ENCODE measurements at regions not wholly inside any gene's neighbourhood (a gene's known extent, or its start where the extent isn't known, plus 50 kb on each side); places are given as distances from the start of the nearest gene placed in this dataset.

GRCh38 chr10:85444868-85445267, 921.7 kb downstream of the GRID1 start:
- Histone ChIP-seq H3K4me3 (no peak overlapping the region), H2AFZ (no peak overlapping the region), H4K20me1 (replicated peaks; ENCODE audit: insufficient read depth) (no peaks in the 10 kb centered on the region), H3K36me3 (ENCODE audit: insufficient read depth) (no peaks in the 10 kb centered on the region), H3K4me2 (no peak overlapping the region), H3K79me2 (replicated peaks; ENCODE audit: insufficient read depth) (no peaks in the 10 kb centered on the region), H3K27ac (ENCODE audit: low read depth) (no peak overlapping the region), H3K9me2 (ENCODE audit: insufficient read depth) (no peaks in the 10 kb centered on the region), H3K4me1 (ENCODE audit: insufficient read depth) (no peaks in the 10 kb centered on the region), H3K27me3 (ENCODE audit: insufficient read depth) (no peaks in the 10 kb centered on the region), H3F3A (replicated peaks; ENCODE audit: low read depth) (no peaks in the 10 kb centered on the region)
- ATAC-seq (no peak), DNase-seq (ENCODE audit: low spot score) (no peak)
- H3K9me3 Mint-ChIP-seq = peaks cover 91% of the 10 kb centered on the region
- no peak for TF ChIP-seq EZH2phosphoT487 (IDR thresholded peaks at IDR 0.05; ENCODE audit: unreplicated experiment)
- no peak for TF ChIP-seq REST (IDR thresholded peaks at IDR 0.05; ENCODE audit: unreplicated experiment)
- no peak for TF ChIP-seq NANOG (IDR thresholded peaks at IDR 0.05; ENCODE audit: borderline replicate concordance)
- H3K27ac Mint-ChIP-seq = no peak overlapping the region
- H3K4me3 Mint-ChIP-seq = no peak overlapping the region
- peaks cover 7% of the 10 kb centered on the region for H3K36me3 Mint-ChIP-seq (ENCODE audit: low read depth)
- H3K4me1 Mint-ChIP-seq = peaks cover 2% of the 10 kb centered on the region; the same call in 1 of the 3 replicates
- H3K27me3 Mint-ChIP-seq (ENCODE audit: insufficient read depth, low read depth, poor library complexity) = peaks cover 6% of the 10 kb centered on the region

GRCh38 chr10:85445702-85446101, 920.9 kb downstream of the GRID1 start:
- Histone ChIP-seq H3K79me2 (replicated peaks; ENCODE audit: insufficient read depth) (no peaks in the 10 kb centered on the region), H3K36me3 (ENCODE audit: insufficient read depth) (no peaks in the 10 kb centered on the region), H3K9me2 (ENCODE audit: insufficient read depth) (no peaks in the 10 kb centered on the region), H3K4me2 (no peak overlapping the region), H3K27ac (ENCODE audit: low read depth) (no peak overlapping the region), H2AFZ (no peak overlapping the region), H3K27me3 (ENCODE audit: insufficient read depth) (no peaks in the 10 kb centered on the region), H3K4me1 (ENCODE audit: insufficient read depth) (no peaks in the 10 kb centered on the region), H4K20me1 (replicated peaks; ENCODE audit: insufficient read depth) (no peaks in the 10 kb centered on the region), H3K4me3 (no peak overlapping the region), H3F3A (replicated peaks; ENCODE audit: low read depth) (no peaks in the 10 kb centered on the region)
- Mint-ChIP-seq H3K36me3 (ENCODE audit: low read depth) (peaks cover 5% of the 10 kb centered on the region; the same call in 2 of the 3 replicates), H3K9me3 (peaks cover 90% of the 10 kb centered on the region), H3K27ac (no peak overlapping the region), H3K4me1 (peaks cover 2% of the 10 kb centered on the region; the same call in 1 of the 3 replicates), H3K4me3 (no peak overlapping the region), H3K27me3 (ENCODE audit: insufficient read depth, low read depth, poor library complexity) (peaks cover 6% of the 10 kb centered on the region)
- no peak for ATAC-seq
- TF ChIP-seq POLR2AphosphoS5 (IDR thresholded peaks at IDR 0.05; ENCODE audit: low read depth) = no peak
- TF ChIP-seq NANOG (IDR thresholded peaks at IDR 0.05; ENCODE audit: borderline replicate concordance) = no peak
- TF ChIP-seq EZH2phosphoT487 (IDR thresholded peaks at IDR 0.05; ENCODE audit: unreplicated experiment) = no peak
- no peak for DNase-seq (ENCODE audit: low spot score)

- no peak overlapping the region for H3K27ac ChIP-seq (ENCODE audit: low read depth)
- H2AFZ ChIP-seq = no peak overlapping the region
- no peak overlapping the region for H3K4me2 ChIP-seq
- H3K4me1 ChIP-seq (ENCODE audit: insufficient read depth) = no peaks in the 10 kb centered on the region
- no peaks in the 10 kb centered on the region for H3K9me2 ChIP-seq (ENCODE audit: insufficient read depth)
- ATAC-seq (no peak), DNase-seq (ENCODE audit: low spot score) (no peak)
- H3K4me3 ChIP-seq = no peak overlapping the region
- no peaks in the 10 kb centered on the region for H3K79me2 ChIP-seq (replicated peaks; ENCODE audit: insufficient read depth)
- Mint-ChIP-seq H3K4me3 (no peak overlapping the region), H3K4me1 (peaks cover 2% of the 10 kb centered on the region; the same call in 1 of the 3 replicates), H3K36me3 (ENCODE audit: low read depth) (peaks cover 5% of the 10 kb centered on the region; the same call in 2 of the 3 replicates), H3K27me3 (ENCODE audit: insufficient read depth, low read depth, poor library complexity) (peaks cover 2% of the 10 kb centered on the region), H3K9me3 (peaks cover 88% of the 10 kb centered on the region), H3K27ac (no peak overlapping the region)
- H3F3A ChIP-seq (replicated peaks; ENCODE audit: low read depth) = no peaks in the 10 kb centered on the region
- no peaks in the 10 kb centered on the region for H3K27me3 ChIP-seq (ENCODE audit: insufficient read depth)
- H4K20me1 ChIP-seq (replicated peaks; ENCODE audit: insufficient read depth) = no peaks in the 10 kb centered on the region
- H3K36me3 ChIP-seq (ENCODE audit: insufficient read depth) = no peaks in the 10 kb centered on the region
- TF ChIP-seq POLR2AphosphoS5 (IDR thresholded peaks at IDR 0.05; ENCODE audit: low read depth) = no peak
- TF ChIP-seq EZH2phosphoT487 (IDR thresholded peaks at IDR 0.05; ENCODE audit: unreplicated experiment) = no peak
- no peak for TF ChIP-seq ZNF114 (CRISPR knock-in tag; IDR thresholded peaks at IDR 0.05)
- no peak for TF ChIP-seq JUNB (IDR thresholded peaks at IDR 0.05; ENCODE audit: unreplicated experiment)
- no peak for TF ChIP-seq REST (IDR thresholded peaks at IDR 0.05; ENCODE audit: unreplicated experiment)
Observed at GRCh38 chr10:85446827-85447226, 919.8 kb downstream of the GRID1 start.

Data from GM23338 (cell line).